Liver (tissue), 3 donors: ENCODE measurements at regions not wholly inside any gene's neighbourhood (a gene's known extent, or its start where the extent isn't known, plus 50 kb on each side); places are given as distances from the start of the nearest gene placed in this dataset.

ENCODE experiments used
- NR2F2 ChIP-seq: IDR thresholded peaks from 2 replicates; pipeline ENCODE4 v1.6.1; 2016; ENCODE audit warnings: antibody characterized with exemption
- TF ChIP-seq, protein P1 (sequence below): fragments of 150-350 bp; IDR thresholded peaks from 2 replicates; pipeline ENCODE4 v1.5.1; 2017; ENCODE audit warnings: improper control_type of control experiment, low read depth, low read length; ENCODE audit not compliant: missing input control
- donor health status: healthy.
- donor health status: healthy.

- TF ChIP-seq, protein P1, sequence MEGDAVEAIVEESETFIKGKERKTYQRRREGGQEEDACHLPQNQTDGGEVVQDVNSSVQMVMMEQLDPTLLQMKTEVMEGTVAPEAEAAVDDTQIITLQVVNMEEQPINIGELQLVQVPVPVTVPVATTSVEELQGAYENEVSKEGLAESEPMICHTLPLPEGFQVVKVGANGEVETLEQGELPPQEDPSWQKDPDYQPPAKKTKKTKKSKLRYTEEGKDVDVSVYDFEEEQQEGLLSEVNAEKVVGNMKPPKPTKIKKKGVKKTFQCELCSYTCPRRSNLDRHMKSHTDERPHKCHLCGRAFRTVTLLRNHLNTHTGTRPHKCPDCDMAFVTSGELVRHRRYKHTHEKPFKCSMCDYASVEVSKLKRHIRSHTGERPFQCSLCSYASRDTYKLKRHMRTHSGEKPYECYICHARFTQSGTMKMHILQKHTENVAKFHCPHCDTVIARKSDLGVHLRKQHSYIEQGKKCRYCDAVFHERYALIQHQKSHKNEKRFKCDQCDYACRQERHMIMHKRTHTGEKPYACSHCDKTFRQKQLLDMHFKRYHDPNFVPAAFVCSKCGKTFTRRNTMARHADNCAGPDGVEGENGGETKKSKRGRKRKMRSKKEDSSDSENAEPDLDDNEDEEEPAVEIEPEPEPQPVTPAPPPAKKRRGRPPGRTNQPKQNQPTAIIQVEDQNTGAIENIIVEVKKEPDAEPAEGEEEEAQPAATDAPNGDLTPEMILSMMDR: no peak
- TF ChIP-seq NR2F2: no peak
Measured at GRCh38 chr3:78153973-78154372, 1114.1 kb downstream of the ROBO2 start.
